Lower leg skin (tissue), 4 donors: ENCODE measurements at regions not wholly inside any gene's neighbourhood (a gene's known extent, or its start where the extent isn't known, plus 50 kb on each side); places are given as distances from the start of the nearest gene placed in this dataset.

Experiments used
- DNase-seq, 2 donors: peaks; one replicate each; pipeline ENCODE4 v3.0.0-alpha.2; 2019; ENCODE audit warnings: low spot score in 2 of 2
- H3K4me3 ChIP-seq: fragments of 200-600 bp; sonication (generic); 2 replicates; pipeline ENCODE4 v1.5.1; 2017; ENCODE audit warnings: mild to moderate bottlenecking, low read depth; ENCODE audit not compliant: poor library complexity, severe bottlenecking
- CTCF ChIP-seq, 3 donors: fragments of 450-650 bp; IDR thresholded peaks; one replicate each; pipeline ENCODE4 v1.5.1; 2016; ENCODE audit warnings: antibody characterized with exemption in 3 of 3, mild to moderate bottlenecking in 3 of 3, moderate library complexity in 2 of 3
- POLR2A ChIP-seq, 2 donors: fragments of 450-650 bp; IDR thresholded peaks; one replicate each; pipeline ENCODE4 v1.6.1; 2016 to 2017; ENCODE audit warnings: antibody characterized with exemption in 2 of 2, mild to moderate bottlenecking in 1 of 2, moderate library complexity in 1 of 2
- WGBS, 2 donors: methylation state at CpG; one replicate each; pipeline ENCODE4 v1.1.5; 2018; 5-methylcytosine and 5-hydroxymethylcytosine counted together
- intact Hi-C: fragments of 100-400 bp; cut with DNase I; formaldehyde crosslinking; loops from one replicate; pipeline ENCODE4 v1.15.0; 2023; ENCODE audit warnings: low total_unique reads

DNA sequence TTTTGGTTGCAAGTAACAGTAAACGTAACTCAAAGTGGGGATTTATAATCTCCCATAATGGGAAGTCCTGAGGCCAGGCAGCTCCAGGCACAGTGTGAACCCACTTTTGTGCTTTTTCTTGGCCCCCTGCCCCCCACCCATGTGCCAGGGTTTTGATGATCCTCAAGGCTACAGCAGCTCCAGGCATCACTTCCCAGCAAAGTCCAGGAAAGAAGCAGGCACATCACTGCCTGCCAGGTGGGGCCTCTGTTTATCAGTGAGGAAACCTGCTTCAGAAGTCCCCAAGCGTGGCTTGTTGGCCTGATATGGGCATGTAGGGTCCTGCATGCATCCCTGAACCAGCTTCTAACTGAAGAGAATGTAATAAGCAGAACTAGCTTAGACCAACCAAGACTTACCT, 299.2 kb upstream of the SKOR2 start:
- intact Hi-C loops: no loop called here
- WGBS, 2 donors: 76 to 77% methylated on average over 2 of the region's 2 CpGs
- no peak overlapping the region for H3K4me3 ChIP-seq
- TF ChIP-seq POLR2A (IDR thresholded peaks at IDR 0.05) (no peak), CTCF (IDR thresholded peaks at IDR 0.05) (no peak)
- no peak for DNase-seq

DNA sequence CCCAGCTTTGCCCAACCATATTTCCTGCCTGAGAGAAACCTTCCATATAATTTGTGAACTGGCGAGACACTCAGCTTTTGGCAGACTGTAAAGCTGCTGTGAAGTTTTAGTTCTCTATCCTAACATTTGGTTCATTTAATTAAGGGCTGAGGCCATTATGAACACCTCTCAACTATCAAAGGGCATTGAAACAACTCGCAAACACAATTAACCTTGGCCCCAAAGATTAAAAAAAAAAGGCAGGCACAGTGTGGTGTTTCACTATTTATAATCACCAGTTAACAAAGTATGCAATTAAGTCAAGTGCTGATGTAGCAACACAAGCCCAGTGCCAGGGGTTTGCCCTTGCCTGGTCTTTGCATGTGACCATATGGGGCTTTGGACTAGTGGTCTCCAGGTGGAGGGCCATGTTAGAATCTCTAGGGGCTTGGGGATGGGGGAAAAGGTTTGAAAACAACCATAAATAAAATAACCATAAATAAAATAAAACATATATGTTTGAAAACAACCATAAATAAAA, 297.6 kb upstream of the SKOR2 start:
- H3K4me3 ChIP-seq: no peak overlapping the region
- no peak for DNase-seq
- 43 to 49% methylated on average over 2 of the region's 2 CpGs for WGBS, 2 donors
- TF ChIP-seq POLR2A (IDR thresholded peaks at IDR 0.05): no peak
- no peak for TF ChIP-seq CTCF (IDR thresholded peaks at IDR 0.05)
- intact Hi-C loops: no loop called here

DNA sequence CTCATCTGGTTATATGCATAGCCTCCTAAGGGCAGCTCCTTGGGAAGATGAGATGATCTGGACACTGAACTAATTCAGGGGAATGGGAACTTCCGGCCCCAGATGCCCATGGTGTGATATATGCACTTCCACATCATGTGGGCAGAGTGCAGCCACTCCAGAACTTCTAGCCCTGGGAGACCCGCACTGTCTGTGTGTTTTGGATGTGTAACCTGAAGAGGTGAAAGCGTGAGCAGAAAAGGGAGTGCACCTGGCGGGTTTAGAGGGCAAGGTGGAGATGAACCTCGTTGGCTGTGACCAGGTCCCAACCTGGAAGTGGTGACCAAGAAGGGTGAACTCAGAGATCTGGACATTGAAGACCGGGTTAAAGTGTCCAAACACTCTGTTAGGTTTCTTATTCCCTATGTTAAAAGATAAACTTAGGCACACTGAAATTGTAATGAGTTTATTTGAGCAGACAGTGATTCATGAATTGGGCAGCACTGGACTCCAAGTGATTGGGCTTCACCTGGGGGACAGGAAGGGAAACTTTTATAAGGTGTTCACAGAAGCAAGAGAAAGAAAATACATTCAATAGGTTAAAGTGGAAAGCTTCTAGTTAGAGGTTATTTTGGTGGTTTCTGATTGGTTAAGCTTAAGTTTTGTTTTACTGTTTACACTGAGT, 296.2 kb upstream of the SKOR2 start:
- 84 to 88% methylated on average over 6 of the region's 6 CpGs for WGBS, 2 donors
- DNase-seq: no peak
- H3K4me3 ChIP-seq: no peak overlapping the region
- TF ChIP-seq CTCF (IDR thresholded peaks at IDR 0.05): no peak
- intact Hi-C loops: no loop called here

DNA sequence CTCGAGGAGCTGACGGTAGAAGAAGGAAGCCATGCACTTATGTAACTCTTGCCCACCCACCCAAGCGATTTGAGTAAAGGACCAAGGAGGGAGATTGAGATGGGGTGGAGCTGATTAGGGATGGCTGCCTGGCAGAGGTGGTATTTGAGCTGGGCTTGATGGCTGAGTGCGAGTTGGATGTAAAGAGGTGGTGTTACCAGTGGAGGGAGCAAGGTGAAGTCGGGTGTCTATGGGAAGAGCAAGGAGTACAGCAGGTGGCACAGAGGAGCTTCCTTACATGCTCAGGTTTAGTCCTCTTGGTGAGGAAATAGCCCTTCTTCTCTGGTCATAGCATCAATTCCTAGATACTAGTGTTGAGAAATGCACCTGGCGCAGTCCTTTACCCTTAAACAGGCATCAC, 294.2 kb upstream of the SKOR2 start:
- no peak for TF ChIP-seq CTCF (IDR thresholded peaks at IDR 0.05)
- no peak for TF ChIP-seq POLR2A (IDR thresholded peaks at IDR 0.05)
- 67 to 68% methylated on average over 6 of the region's 6 CpGs for WGBS, 2 donors
- no peak overlapping the region for H3K4me3 ChIP-seq
- intact Hi-C loops: no loop called here
- DNase-seq: no peak

- TF ChIP-seq POLR2A (IDR thresholded peaks at IDR 0.05): no peak
- no peak for TF ChIP-seq CTCF (IDR thresholded peaks at IDR 0.05)
- no peak overlapping the region for H3K4me3 ChIP-seq
- no peak for DNase-seq
- intact Hi-C loops: no loop called here
- WGBS, 2 donors: 74 to 81% methylated on average over 3 of the region's 3 CpGs
Measured at GRCh38 chr18:47543080-47543479, 291.6 kb upstream of the SKOR2 start.

GRCh38 chr18:47542551-47542950, 291.1 kb upstream of the SKOR2 start:
- no peak overlapping the region for H3K4me3 ChIP-seq
- TF ChIP-seq POLR2A (IDR thresholded peaks at IDR 0.05) (no peak), CTCF (IDR thresholded peaks at IDR 0.05) (no peak)
- no peak for DNase-seq
- WGBS, 2 donors: 67 to 72% methylated on average over 2 of the region's 2 CpGs
- intact Hi-C loops: no loop called here
